SIG-M5 treated with dmso at 0.1 percent for 504 hours (cell line): ENCODE measurements at regions not wholly inside any gene's neighbourhood (a gene's known extent, or its start where the extent isn't known, plus 50 kb on each side); places are given as distances from the start of the nearest gene placed in this dataset.

Experiments used
- DNase-seq: peaks from one replicate; lab custom pipeline; 2025; ENCODE audit not compliant: unreplicated experiment; lab: John Stamatoyannopoulos, UW

DNA sequence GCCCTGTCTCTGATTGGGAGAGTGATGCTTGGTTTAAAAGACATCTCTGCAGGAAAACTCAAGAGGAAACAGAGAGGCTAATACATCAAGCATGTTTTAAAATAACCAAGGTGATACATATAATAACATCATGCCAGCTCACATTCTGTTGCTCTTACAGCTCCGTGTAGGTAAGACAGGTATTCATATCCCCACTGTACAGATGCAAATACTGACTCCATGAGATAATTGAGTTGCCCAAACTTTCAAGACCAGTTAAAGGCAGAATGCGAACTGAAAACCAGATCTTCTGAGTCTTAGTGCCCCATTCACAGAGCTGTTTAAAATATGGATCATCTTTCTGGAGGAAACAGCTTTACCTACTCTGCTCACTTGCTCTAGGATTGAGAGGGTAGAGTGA, 214.0 kb downstream of the PIK3R1 start:
- no peak for DNase-seq

DNA sequence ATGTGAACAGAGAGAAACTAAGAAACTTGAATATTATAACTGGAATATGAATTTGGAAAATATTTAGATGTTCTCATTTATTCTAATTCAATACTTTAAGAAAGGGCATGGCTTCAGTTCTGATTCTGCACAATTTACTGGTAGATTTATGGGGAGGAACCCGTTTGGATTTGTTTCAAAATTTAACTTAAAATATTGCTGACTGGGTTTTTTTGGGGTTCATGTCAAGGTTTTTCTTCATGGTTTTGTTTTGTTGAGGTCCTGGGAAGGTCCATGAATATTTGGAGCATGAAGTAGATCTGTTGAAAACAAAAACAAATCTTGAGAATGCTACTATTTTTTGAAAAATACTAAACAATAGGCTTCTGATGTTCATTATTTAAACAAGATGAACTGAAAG, 214.7 kb downstream of the PIK3R1 start:
- DNase-seq: no peak

DNA sequence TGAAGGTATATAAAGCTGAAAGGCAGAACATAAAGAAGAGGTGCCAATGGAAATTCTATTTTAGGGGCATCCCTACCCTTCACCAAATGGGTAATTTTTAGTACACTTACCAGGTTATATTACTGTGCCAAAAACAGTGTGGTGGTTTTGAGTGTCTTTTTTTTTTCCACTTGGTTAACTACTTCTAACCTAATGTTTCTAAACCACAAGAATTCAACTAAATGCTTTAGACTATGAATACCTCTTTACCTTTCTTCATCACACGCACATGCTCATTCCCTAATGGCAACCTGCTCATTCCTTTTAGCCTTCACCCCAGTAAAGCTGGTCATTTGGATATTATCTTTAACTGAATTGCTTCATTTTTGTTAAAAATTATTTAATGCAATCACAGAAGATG, 215.6 kb downstream of the PIK3R1 start:
- DNase-seq: no peak

DNA sequence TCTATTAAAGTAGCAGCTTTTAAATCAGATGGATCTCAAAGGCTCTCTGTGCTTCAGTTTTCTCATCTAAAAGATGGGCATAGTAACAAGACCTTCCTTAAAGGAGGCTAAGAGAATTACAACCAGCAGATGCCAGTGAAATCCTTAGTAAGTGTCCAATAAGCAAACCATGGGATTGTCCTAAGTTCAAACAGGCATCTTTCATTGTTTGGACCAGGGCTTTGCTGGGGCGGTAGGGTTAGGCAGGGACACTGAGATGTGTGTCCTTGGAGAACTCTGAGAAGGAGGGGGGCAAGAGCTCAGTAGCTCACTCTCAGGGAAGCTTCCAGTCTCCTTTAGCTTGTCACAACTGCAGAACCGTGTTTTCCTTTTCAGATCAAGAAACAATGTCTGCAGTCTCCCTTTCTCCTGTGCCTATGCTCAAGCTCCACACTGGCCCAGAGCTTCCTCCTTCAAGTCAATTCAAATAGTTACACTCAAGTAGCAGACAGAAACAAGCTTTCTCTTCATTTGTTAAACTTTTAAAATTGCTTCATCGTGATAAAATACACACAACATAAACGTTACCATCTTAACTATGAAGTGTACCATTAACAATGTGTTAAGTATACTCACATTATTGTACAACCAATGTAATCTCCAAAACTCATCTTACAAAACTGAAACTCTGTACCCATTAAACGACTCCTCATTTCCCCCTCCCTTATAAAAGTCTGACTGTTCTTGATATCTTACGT, 216.2 kb downstream of the PIK3R1 start:
- DNase-seq: no peak

DNA sequence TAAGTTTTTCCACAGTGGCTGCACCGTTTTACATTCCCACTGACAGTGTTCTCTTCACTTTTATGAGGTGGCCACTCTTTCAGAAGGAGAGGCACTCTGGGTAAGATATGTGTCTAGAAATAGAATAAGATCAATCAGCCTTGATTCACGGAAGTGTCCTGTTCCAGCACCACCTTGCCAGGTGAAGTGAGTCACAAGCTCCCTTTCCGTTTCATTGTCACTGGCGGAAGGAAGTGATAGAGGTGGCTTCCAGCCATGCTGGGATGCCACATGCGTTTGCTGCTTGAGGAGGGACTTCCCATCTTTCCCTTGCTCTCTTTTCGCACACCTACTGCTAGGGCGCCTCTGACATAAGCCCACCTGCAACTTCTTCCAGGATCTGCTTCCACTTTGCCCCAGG, 217.1 kb downstream of the PIK3R1 start:
- no peak for DNase-seq

DNA sequence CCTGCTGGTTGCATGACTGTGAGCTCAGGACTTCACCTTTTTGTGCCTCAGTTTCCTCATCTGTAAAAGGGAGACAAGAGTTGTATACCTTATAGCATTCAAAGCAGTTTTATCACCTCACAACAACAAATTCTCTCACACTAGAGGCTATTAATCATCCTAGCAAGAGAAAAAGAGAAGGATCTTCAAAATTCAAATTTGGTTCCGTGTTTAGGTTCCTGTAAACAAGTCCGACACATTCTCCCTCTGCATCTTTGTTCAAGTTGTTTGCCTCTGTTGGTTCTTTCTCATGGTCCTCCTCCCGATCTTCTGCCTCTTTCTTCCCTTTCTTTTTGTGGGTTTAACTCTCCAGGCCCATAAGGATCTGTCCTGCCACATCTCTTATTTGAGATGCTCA, 218.0 kb downstream of the PIK3R1 start:
- DNase-seq: no peak

DNA sequence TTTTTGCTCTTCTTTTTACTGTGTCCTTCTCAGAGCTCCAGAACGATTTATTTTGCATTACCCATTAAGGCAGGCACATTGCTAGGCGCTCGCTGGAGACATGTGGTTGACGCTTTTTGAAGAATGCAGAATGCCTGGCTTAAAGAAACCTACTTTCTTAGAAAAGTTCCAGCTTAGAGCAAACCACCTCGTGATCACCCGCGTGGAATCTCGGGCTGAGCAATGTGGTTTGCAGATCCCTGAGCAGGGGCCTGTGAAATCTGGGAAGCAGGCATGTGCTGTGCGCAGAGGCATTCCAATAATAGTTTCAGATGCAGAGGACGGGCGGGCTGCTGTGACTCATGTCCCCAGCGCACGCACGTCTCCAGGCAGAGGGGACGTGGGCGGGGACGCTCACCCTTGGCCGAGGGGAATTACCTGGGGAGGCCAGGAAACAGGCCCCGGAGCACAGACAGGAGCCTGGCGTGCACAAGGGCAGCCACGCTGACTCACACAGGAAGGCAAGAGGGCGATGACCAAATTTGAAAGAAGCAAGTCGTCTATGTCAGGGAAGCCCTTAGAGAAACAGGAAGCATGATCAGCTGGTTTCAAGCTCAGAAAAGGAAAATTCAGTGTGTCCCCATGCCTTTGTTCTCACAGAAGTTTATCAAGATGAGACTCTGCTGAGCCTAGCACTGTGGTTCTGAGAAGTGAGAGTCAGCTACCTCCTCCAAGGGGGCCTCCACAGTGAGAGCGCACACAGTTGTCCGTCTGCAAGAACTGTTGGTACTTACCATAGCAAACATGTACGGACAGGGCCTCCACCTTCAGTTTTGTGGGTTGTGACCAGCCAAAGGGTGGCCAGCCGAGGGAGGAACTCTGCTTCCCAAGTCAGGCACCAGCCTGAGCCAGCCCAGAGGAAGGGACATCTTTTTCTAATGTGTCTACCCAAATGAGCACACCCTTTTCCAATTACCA, 218.6 kb downstream of the PIK3R1 start:
- peak; percentile 94 for DNase-seq

DNA sequence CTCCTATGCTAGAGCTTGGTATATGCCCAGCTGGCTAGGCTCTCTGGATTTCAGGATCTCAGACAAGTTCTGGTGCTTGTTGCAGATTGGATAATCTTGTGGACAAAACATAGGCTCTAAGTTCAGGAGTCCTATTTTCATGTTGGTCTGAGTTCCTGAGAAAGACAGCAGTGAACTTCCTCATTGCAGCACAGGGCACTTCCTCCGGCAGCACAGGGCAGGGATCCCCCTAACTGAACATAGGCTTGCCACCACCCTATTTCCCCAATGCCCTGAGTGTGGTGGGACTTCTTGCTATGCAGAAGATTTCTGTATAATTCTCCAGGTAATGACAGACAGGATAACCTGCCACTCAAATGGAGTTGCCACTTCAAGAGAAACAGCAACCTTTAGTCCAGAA, 220.1 kb downstream of the PIK3R1 start:
- DNase-seq: peak; percentile 73

DNA sequence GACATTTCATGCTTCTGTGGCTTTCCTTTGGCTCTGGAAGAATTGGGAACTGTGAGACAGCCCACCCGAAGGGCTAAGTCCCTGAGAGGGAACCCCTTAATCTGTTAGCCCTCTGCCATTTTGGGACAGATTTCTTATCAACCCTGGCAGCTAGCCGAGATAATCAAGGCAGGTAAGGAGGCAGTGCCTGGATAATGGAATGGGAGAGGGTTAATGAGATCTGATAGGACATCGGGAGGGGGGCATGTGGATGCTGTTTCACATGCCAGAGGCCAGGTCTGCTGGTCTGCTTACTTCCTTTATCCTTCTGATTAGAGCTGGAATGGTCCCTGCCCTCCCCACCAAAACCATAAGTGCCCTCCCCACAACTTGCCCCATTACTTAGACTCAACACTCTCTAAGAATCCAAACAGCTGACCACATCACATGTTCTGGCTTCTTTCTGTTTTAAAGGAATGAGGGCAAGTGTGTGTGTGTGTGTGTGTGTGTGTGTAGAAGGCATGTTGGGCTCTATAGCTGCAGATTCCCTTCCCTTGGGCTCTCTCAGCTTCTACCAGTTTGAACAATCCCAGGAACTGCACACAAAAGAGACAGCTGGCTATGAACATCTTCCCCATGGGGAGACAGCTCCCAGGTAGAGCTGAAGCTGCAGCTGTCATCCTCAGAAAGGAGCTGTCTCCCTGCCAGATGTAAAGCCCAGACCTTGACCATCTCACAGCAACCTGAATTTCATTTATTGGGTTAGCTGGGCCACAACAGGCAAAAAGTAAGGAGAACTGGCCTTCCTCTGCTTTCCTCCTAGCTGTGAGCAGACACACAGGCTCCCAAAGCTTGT, 221.3 kb downstream of the PIK3R1 start:
- DNase-seq: no peak

DNA sequence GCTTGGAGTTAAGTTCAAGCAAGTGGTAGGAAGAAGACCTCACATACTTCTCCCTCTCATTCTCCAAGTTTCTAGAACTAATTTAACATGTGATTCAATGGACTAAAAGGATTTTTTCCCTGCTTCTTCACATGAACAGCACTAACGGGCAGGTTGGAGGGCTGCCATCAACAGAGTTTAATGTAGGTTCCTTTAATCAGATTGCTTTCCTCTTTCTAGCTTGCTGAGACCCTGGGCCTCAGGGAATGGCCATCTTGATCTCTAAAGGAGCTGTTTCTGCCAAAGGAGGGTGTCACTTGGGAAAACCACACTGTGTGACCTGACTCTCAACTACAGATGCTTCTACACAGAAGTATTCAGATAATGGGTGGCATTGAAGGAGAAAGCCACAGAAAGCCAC, 223.3 kb downstream of the PIK3R1 start:
- DNase-seq: no peak

DNA sequence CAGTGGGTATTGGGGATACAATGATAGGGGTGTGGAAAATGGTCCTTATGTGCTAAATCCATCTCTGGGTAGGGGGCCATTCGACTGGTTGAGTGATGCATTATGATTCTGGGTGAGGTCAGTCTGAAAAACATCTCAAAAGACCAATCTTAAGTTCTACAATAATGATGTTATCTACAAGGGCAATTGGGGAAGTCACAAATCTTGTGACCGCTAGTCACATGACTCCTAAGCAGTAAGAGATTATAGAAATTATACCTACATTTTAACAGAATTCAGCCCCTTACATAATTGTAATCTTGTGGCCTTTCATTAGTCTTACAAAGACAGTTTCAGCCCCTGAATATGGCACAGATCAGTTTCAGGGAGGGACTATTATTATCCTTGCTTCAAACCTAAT, 224.7 kb downstream of the PIK3R1 start:
- DNase-seq: no peak

DNA sequence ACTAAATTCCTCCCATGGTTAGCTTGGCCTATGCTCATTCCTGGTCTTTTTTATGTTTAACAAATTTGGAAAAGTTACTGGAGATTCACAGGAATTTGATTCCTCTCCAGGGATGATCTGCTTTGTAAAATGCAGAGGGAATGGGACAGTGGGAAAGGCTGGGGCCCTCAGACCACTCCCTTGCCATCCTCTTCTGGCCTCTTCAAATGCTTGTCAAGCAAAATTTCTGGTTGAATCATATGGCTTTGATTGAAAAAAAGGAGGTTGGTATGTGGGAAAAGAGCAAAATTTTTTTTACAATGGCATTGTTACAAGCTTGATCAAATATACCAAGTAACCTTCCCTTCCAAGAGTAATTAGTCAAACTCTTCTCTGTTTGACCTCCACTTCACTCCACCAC, 225.1 kb downstream of the PIK3R1 start:
- DNase-seq: no peak

DNA sequence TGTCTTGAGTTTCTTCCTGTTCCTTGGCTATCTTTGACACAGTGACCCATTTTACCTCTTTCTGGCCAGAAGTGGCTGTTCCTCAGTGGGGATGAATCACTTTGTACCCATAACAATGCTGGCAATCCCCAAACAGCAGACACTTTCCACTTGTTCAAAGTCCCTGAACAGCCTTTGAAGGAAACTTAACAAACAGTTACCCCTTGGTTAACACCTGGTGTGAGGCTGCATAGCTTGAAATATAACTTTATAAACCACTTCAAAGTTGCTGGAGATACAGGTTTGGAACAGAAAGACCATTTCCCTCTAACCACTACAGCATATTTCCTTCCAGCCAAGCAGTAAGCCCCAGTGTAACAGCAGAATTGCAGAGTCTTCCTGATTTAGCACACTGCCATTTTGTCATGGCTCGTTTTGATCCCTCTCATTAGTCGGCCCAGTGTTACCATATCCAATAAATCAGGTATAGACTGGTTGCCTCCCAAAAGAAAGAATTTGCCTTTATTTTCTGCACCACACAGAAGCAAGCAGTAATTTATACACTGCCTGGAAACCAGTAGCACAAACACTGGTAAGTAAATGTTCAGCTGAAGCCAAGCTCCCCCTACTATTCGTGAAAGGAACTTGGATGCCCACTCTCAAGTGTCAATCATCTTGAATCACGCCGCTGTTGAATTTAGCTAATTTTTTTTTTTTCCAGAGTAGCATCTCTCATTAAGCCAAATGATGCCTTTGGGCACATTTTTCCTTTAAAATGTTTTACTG, 225.9 kb downstream of the PIK3R1 start:
- DNase-seq: no peak

DNA sequence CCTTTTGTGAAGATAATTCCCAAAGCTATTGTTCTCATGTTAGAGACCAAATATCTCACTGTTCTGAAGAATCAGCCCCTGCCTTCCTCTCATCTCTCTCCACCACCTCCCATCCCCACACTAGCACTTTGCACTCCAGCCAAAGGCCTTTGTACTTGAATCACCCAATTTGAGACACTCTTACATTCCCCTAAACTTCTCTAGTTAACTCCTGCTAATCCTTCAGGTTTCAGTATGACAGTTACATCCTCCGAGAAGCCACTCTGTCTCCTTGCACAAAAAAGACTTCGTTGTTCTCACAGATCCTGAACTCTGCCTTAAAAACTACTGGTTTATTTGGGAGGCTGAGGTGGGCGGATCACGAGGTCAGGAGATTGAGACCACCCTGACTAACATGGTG, 227.5 kb downstream of the PIK3R1 start:
- DNase-seq: no peak

DNA sequence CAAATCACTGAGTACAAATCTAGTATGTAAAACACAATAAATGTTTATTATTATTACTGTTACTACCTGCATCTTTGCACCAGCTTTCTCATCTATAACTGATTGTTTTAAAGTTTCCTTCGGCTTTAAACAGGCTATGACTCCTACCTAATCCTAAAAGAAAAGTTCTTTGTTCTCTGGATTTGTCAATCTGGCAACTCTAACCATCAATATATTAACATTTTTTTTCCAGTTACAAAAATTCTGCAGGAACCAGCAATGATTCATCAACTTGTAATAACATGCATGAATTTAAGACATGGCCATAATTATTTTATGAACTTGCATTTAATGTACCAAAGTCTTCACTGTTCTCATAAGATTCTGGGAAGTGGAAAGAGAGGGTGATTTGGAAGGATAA, 228.5 kb downstream of the PIK3R1 start:
- DNase-seq: no peak

DNA sequence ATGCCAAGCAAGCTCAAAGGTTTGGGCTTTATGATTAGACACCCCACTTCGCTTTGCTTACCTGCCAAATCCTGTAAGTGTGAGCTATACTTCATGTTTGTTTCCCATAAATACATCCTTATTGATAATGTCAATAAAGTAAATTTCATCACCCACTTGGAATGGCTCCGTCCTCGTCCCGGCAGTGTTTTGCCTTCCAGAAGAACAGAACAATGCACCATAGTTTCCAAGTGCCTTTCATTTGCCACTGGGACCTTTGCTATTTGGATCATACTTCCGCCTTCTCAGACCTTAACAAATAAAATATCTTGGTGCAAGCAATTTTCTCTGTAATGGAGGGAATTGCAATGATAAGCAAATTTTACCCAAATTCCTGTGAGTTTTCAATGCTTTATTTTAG, 229.3 kb downstream of the PIK3R1 start:
- no peak for DNase-seq

DNA sequence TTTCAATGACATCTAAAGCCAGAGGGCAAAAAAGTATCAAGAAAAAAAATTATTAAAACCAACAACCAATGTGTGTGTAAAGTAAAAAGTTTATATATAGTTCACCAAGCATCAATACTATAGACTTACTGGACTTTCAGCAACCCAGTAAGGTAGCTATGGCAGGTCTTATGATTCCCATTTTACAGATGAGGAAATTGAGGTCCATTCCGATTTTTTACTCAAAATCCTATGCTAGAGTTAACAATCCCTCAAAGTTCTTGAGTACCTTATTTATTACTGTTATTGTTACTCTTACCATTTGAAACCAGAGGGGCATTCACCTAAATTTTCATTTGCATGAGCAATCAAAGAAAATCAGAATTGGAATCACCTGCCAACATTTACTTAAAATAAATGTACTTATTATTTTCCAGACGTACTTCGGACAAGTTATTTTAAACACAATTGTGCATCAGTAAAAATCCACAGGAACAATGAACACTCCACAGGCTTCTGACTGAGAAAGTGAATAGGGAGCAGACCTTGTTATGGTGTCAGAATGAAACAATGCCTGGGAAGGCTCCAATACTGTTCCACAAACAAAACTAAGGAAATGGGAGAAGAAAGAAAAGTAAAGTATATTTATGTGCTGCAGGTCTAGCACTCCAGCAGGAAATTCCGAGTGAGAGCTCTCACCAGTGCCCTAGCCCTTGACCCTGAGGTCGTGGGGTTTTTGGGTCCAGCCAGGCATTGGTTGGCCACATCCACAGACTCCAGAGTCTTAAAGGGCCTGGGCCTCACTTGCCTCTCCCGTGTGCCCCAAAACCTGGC, 229.9 kb downstream of the PIK3R1 start:
- no peak for DNase-seq

DNA sequence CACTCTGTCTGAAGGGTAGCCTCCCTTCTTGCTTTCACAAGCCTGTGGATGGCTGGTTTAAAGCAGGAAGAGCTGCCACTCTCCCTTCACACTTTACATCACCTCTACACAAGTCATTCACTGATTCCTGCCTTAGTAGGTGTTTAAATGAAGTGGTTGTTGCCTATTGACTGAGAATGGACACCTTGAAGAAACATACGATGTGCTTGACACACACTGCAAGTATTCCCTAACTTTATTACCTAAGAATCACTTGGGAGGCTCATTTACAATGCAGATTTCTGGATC, 230.5 kb downstream of the PIK3R1 start:
- no peak for DNase-seq

DNA sequence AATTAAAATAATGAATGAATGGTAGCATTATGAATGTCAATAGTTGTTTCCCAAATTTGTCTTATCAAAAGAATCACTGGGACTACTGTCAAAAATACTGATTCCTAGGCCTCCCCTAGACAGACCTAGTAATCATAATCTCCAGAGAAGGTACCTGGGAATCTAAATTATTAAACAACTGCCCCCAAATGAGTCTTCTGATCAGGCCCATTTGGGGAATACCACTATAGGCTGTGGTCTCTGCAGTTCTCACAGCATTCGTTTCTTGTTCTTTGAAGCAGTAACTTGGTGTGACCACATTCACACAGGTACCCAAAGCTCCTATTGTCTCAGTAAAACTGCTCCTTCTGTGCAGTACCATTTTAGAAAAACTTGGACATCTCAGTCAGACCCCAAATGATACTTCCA, 230.9 kb downstream of the PIK3R1 start:
- DNase-seq: no peak
